ENCODE measurements at regions not wholly inside any gene's neighbourhood (a gene's known extent, or its start where the extent isn't known, plus 50 kb on each side); places are given as distances from the start of the nearest gene placed in this dataset.

DNA sequence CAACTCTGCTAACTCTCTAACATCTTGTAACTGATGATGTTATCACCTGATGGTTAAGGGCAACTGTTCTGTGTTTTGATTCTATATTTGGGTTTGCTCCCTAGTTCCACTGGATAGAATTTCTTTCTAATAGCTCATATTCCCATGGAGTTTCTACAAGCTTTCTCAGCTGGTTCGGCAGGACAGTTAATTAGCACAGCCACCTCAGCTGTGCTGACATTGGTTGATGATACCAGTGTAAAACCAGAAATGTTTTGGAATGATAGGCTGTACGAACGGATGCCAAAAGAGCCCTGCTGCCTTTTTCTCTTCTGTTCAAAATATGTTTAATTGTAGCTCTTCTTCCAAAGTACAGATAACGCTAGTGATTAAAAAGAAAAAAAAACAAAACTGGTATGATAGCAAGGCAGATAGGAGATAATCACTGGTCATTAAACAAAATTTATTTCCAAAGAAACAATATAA is 440.5 kb upstream of the ZNF608 start:
- no peak for DNase-seq
- Histone ChIP-seq H3K9me3 (ENCODE audit: low read length) (no peaks in the 10 kb centered on the region), H3K36me3 (ENCODE audit: insufficient read depth, low read length) (no peaks in the 10 kb centered on the region), H2AFZ (ENCODE audit: low read length) (no peak overlapping the region), H3K4me3 (ENCODE audit: low read length) (no peak overlapping the region), H4K20me1 (ENCODE audit: insufficient read depth, low read depth, low read length) (no peaks in the 10 kb centered on the region), H3K4me1 (ENCODE audit: low read length) (no peaks in the 10 kb centered on the region), H3K79me2 (ENCODE audit: low read length) (no peaks in the 10 kb centered on the region), H3K27me3 (ENCODE audit: low read length) (no peaks in the 10 kb centered on the region), H3K27ac (ENCODE audit: low read length) (no peak overlapping the region), H3K4me2 (ENCODE audit: low read depth, low read length, poor library complexity, severe bottlenecking) (no peak overlapping the region), H3K9ac (ENCODE audit: low read length) (no peak overlapping the region), H3K9me2 (replicated peaks; ENCODE audit: insufficient read depth, low read length) (no peaks in the 10 kb centered on the region)

DNA sequence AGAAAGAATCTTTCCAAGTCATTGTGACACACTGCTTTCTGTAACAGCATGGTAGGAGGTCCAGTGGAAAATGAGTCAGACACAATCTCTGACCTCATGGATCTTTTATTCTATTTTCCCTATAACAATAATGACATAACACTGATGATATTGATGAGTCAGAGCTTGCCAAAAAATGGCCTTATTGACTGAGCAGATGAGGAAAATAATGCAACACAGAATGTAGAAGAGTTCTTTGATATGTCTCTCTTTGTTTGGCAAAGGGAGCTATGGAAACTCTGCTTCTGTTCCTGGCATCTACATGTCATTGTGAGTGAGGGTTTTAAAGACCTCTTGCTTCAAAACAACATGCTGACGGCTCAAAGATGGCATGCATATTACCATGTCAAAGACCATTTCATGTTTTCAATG is 443.1 kb upstream of the ZNF608 start:
- no peak overlapping the region for H2AFZ ChIP-seq (ENCODE audit: low read length)
- H3K79me2 ChIP-seq (ENCODE audit: low read length), result no peaks in the 10 kb centered on the region
- no peaks in the 10 kb centered on the region for H3K4me1 ChIP-seq (ENCODE audit: low read length)
- no peaks in the 10 kb centered on the region for H3K9me2 ChIP-seq (replicated peaks; ENCODE audit: insufficient read depth, low read length)
- no peak overlapping the region for H3K4me2 ChIP-seq (ENCODE audit: low read depth, low read length, poor library complexity, severe bottlenecking)
- no peak overlapping the region for H3K9ac ChIP-seq (ENCODE audit: low read length)
- H3K27ac ChIP-seq (ENCODE audit: low read length), result no peak overlapping the region
- H4K20me1 ChIP-seq (ENCODE audit: insufficient read depth, low read depth, low read length), result no peaks in the 10 kb centered on the region
- H3K9me3 ChIP-seq (ENCODE audit: low read length), result no peaks in the 10 kb centered on the region
- no peak overlapping the region for H3K4me3 ChIP-seq (ENCODE audit: low read length)
- H3K27me3 ChIP-seq (ENCODE audit: low read length), result no peaks in the 10 kb centered on the region
- DNase-seq, result no peak
- H3K36me3 ChIP-seq (ENCODE audit: insufficient read depth, low read length), result no peaks in the 10 kb centered on the region

DNA sequence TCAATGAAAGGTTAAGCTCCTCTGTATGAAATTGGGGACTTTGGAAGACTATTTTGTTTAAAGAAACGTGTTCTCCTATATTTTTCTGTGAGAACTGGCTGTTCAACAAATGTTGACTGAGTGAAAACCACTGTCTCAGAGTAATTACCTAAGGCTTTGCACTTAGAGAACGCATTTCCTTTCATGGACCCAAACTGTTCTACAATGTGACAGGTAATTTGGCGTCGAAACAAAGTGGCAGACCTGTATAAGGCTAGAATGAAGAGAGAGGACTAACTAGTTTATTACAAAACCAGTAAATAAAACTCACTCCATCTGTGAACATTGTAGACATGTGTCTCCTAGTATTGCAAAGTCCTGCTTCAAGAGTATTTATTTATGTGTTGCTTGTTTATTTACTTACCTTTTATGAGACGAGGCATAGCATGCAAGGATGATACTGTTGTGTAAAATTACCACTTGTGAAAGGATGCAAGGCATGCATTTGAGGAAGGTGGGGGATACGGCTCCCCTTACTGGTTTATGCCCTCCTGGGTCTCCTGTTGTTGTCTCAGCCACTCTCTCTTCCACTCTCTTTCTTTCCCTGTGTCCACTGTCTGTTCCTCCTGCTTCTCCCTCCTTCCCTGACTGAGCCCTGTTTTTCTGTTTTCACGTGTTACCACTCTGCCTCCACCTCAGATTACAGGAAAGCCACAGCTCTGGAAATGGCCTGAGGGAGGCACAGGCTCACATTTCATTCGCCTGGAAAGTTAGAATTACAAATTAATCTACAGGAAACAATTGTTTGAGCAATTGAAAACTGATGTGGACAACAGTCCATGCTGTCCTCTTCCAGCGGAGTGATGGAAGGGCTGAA is 444.0 kb upstream of the ZNF608 start:
- H3K27ac ChIP-seq (ENCODE audit: low read length), result no peak overlapping the region
- H3K4me1 ChIP-seq (ENCODE audit: low read length), result no peaks in the 10 kb centered on the region

DNA sequence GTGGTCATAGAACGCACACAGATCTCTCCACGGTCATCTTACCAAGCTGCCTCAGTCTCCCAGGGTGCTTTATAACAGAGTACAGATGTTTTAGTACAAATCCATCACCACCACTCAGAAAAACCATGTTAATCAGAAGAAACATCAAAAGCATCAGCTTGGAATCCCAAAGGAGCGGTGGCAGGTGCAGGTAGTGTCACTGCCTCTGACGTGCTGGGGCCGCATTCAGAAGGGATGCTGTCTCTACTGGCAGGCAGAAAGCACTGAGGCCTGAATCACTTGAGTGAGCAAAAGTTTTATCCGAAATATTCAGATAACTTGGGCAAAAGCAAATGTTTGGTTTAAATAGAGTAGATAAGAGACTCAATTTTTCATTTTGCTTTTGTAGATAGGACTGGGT is 448.4 kb upstream of the ZNF608 start:
- Histone ChIP-seq H3K27ac (ENCODE audit: low read length) (no peak overlapping the region), H3K4me1 (ENCODE audit: low read length) (no peaks in the 10 kb centered on the region), H2AFZ (ENCODE audit: low read length) (no peak overlapping the region), H3K4me3 (ENCODE audit: low read length) (no peak overlapping the region), H3K79me2 (ENCODE audit: low read length) (no peaks in the 10 kb centered on the region), H3K27me3 (ENCODE audit: low read length) (no peaks in the 10 kb centered on the region), H3K36me3 (ENCODE audit: insufficient read depth, low read length) (no peaks in the 10 kb centered on the region), H3K9ac (ENCODE audit: low read length) (no peak overlapping the region), H3K9me2 (replicated peaks; ENCODE audit: insufficient read depth, low read length) (no peaks in the 10 kb centered on the region), H3K4me2 (ENCODE audit: low read depth, low read length, poor library complexity, severe bottlenecking) (no peak overlapping the region), H3K9me3 (ENCODE audit: low read length) (no peaks in the 10 kb centered on the region), H4K20me1 (ENCODE audit: insufficient read depth, low read depth, low read length) (no peaks in the 10 kb centered on the region)
- DNase-seq, result no peak

More for the DNA sequence above, 444.0 kb upstream of the ZNF608 start:
- H3K4me2 ChIP-seq (ENCODE audit: low read depth, low read length, poor library complexity, severe bottlenecking), result no peak overlapping the region
- H3K9me2 ChIP-seq (replicated peaks; ENCODE audit: insufficient read depth, low read length), result no peaks in the 10 kb centered on the region
- no peak overlapping the region for H3K9ac ChIP-seq (ENCODE audit: low read length)
- H2AFZ ChIP-seq (ENCODE audit: low read length), result no peak overlapping the region
- H3K9me3 ChIP-seq (ENCODE audit: low read length), result no peaks in the 10 kb centered on the region
- DNase-seq, result no peak
- no peaks in the 10 kb centered on the region for H3K27me3 ChIP-seq (ENCODE audit: low read length)
- no peaks in the 10 kb centered on the region for H3K79me2 ChIP-seq (ENCODE audit: low read length)
- H3K4me3 ChIP-seq (ENCODE audit: low read length), result no peak overlapping the region
- H4K20me1 ChIP-seq (ENCODE audit: insufficient read depth, low read depth, low read length), result no peaks in the 10 kb centered on the region
- no peaks in the 10 kb centered on the region for H3K36me3 ChIP-seq (ENCODE audit: insufficient read depth, low read length)

DNA sequence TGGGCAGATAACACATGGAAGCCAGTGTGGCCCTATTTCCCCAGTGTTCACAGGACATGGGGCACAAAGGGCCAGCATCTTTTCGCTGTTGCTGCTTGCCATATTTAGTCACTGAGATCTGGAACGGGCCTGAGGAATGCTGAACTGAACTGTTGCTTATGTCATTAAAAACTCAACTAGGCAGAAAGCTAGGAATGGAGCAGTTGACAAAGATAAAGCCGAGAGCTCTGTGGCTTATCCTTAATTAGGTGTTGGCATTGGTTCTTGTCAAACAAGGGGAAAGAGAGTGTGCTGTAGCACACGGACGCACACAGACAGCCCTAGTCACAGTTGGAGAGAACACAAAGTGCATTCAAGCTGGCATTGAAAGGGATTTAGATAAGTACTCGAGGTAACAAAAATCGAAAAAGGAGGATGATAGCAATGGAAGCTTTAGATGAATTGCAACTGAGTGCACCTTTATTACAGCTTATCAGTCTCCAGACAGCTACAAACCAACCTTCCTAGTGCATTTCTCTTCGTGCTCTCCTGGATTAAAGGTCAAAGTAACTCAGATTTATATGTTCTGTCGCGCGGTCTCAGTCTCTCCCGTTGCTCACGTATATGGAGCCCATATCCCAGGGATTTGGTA is 450.2 kb upstream of the ZNF608 start:
- H3K9me3 ChIP-seq (ENCODE audit: low read length), result no peaks in the 10 kb centered on the region
- no peak overlapping the region for H2AFZ ChIP-seq (ENCODE audit: low read length)
- no peak for DNase-seq
- no peak overlapping the region for H3K9ac ChIP-seq (ENCODE audit: low read length)
- H3K9me2 ChIP-seq (replicated peaks; ENCODE audit: insufficient read depth, low read length), result no peaks in the 10 kb centered on the region
- no peaks in the 10 kb centered on the region for H3K27me3 ChIP-seq (ENCODE audit: low read length)
- H4K20me1 ChIP-seq (ENCODE audit: insufficient read depth, low read depth, low read length), result no peaks in the 10 kb centered on the region
- no peaks in the 10 kb centered on the region for H3K4me1 ChIP-seq (ENCODE audit: low read length)
- H3K27ac ChIP-seq (ENCODE audit: low read length), result no peak overlapping the region
- no peaks in the 10 kb centered on the region for H3K79me2 ChIP-seq (ENCODE audit: low read length)
- no peaks in the 10 kb centered on the region for H3K36me3 ChIP-seq (ENCODE audit: insufficient read depth, low read length)
- no peak overlapping the region for H3K4me2 ChIP-seq (ENCODE audit: low read depth, low read length, poor library complexity, severe bottlenecking)
- H3K4me3 ChIP-seq (ENCODE audit: low read length), result no peak overlapping the region

DNA sequence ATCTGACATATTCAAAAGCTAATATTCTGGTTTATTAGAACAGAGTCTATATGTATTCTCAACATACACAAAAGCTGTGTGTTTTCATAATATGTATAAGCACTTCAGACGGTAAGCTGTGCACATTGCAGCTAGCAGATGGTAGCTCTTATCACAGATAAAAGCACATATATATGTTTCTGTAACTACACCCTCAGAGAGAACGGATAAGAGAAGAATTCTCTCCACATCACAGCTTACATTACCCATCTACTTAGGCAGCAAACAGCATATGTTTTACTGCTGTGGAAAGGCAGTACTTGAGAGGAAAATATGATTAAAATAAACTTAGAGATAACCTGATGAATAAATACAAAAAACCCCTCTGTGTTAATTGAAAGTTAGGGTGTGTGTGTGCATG is 450.9 kb upstream of the ZNF608 start:
- H3K9ac ChIP-seq (ENCODE audit: low read length), result no peak overlapping the region

DNA sequence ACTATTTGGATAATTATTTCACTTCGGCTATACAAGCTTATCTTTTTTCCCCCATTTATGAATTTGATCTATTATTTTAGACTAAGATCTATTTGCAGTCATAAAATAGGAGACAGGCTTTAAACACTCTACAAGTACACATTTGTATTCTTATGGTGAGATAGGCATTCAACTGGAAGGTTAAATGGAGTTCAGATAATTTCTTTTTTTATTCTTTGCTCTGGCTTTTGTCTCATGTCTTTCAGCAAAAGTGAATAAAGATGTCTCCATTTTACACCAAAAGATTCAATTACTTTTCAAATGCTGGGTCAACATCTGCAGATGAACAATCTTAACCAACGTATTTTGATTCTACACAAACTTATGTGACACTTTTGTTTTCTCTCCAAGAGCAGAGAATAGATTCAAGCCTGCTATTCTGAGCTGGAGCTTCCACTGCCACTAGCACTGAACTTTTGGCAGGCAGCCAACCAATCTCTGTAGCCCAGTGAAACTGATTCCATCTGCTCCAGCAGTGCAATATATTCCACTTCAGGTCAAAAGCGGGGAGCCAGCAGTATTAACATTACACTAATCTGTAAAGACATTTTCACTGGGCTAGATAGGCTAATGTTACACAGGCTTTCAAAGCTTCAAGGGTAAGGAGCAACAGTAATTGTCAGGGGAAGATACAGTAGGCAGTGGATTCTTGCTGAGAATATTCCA is 452.0 kb upstream of the ZNF608 start:
- no peaks in the 10 kb centered on the region for H3K79me2 ChIP-seq (ENCODE audit: low read length)
- H3K9ac ChIP-seq (ENCODE audit: low read length), result no peak overlapping the region
- no peak overlapping the region for H3K27ac ChIP-seq (ENCODE audit: low read length)
- no peak for DNase-seq
- no peaks in the 10 kb centered on the region for H3K9me3 ChIP-seq (ENCODE audit: low read length)
- H4K20me1 ChIP-seq (ENCODE audit: insufficient read depth, low read depth, low read length), result no peaks in the 10 kb centered on the region
- no peak overlapping the region for H3K4me2 ChIP-seq (ENCODE audit: low read depth, low read length, poor library complexity, severe bottlenecking)
- H3K36me3 ChIP-seq (ENCODE audit: insufficient read depth, low read length), result no peaks in the 10 kb centered on the region
- no peak overlapping the region for H2AFZ ChIP-seq (ENCODE audit: low read length)
- no peaks in the 10 kb centered on the region for H3K27me3 ChIP-seq (ENCODE audit: low read length)
- H3K9me2 ChIP-seq (replicated peaks; ENCODE audit: insufficient read depth, low read length), result no peaks in the 10 kb centered on the region
- H3K4me1 ChIP-seq (ENCODE audit: low read length), result no peaks in the 10 kb centered on the region
- H3K4me3 ChIP-seq (ENCODE audit: low read length), result no peak overlapping the region

More for the DNA sequence above, 450.9 kb upstream of the ZNF608 start:
- Histone ChIP-seq H3K27me3 (ENCODE audit: low read length) (no peaks in the 10 kb centered on the region), H3K4me2 (ENCODE audit: low read depth, low read length, poor library complexity, severe bottlenecking) (no peak overlapping the region), H3K9me3 (ENCODE audit: low read length) (no peaks in the 10 kb centered on the region), H3K9me2 (replicated peaks; ENCODE audit: insufficient read depth, low read length) (no peaks in the 10 kb centered on the region), H3K79me2 (ENCODE audit: low read length) (no peaks in the 10 kb centered on the region), H3K27ac (ENCODE audit: low read length) (no peak overlapping the region), H3K36me3 (ENCODE audit: insufficient read depth, low read length) (no peaks in the 10 kb centered on the region), H4K20me1 (ENCODE audit: insufficient read depth, low read depth, low read length) (no peaks in the 10 kb centered on the region), H3K4me3 (ENCODE audit: low read length) (no peak overlapping the region), H2AFZ (ENCODE audit: low read length) (no peak overlapping the region), H3K4me1 (ENCODE audit: low read length) (no peaks in the 10 kb centered on the region)
- DNase-seq, result no peak

DNA sequence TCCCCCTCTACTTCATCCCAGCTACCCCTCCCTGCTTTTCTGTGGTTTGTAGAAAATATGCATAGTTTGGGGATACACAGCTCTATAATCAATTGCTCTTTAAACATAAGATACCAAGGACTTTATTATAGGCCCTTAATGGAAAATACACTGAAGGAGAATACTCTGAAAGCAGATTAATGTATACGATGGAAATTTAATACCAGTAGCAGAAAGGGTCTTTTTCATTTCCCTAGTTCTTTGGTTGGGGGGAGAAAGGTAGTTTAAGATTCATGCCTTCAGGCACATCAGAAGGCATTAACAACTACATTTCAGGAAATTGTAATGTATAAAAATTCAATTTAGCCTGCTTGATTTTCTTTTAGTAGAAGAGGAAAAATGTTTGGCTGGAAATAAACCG is 452.9 kb upstream of the ZNF608 start:
- H2AFZ ChIP-seq (ENCODE audit: low read length), result no peak overlapping the region
- H4K20me1 ChIP-seq (ENCODE audit: insufficient read depth, low read depth, low read length), result no peaks in the 10 kb centered on the region
- H3K79me2 ChIP-seq (ENCODE audit: low read length), result no peaks in the 10 kb centered on the region
- H3K27me3 ChIP-seq (ENCODE audit: low read length), result no peaks in the 10 kb centered on the region
- no peaks in the 10 kb centered on the region for H3K36me3 ChIP-seq (ENCODE audit: insufficient read depth, low read length)
- no peak overlapping the region for H3K27ac ChIP-seq (ENCODE audit: low read length)
- H3K9ac ChIP-seq (ENCODE audit: low read length), result no peak overlapping the region
- H3K4me1 ChIP-seq (ENCODE audit: low read length), result no peaks in the 10 kb centered on the region
- H3K9me3 ChIP-seq (ENCODE audit: low read length), result no peaks in the 10 kb centered on the region
- DNase-seq, result no peak
- no peak overlapping the region for H3K4me3 ChIP-seq (ENCODE audit: low read length)
- H3K4me2 ChIP-seq (ENCODE audit: low read depth, low read length, poor library complexity, severe bottlenecking), result no peak overlapping the region
- H3K9me2 ChIP-seq (replicated peaks; ENCODE audit: insufficient read depth, low read length), result no peaks in the 10 kb centered on the region

Measured in Karpas-422 (cell line).